ENCODE measurements at regions not wholly inside any gene's neighbourhood (a gene's known extent, or its start where the extent isn't known, plus 50 kb on each side); places are given as distances from the start of the nearest gene placed in this dataset.

DNA sequence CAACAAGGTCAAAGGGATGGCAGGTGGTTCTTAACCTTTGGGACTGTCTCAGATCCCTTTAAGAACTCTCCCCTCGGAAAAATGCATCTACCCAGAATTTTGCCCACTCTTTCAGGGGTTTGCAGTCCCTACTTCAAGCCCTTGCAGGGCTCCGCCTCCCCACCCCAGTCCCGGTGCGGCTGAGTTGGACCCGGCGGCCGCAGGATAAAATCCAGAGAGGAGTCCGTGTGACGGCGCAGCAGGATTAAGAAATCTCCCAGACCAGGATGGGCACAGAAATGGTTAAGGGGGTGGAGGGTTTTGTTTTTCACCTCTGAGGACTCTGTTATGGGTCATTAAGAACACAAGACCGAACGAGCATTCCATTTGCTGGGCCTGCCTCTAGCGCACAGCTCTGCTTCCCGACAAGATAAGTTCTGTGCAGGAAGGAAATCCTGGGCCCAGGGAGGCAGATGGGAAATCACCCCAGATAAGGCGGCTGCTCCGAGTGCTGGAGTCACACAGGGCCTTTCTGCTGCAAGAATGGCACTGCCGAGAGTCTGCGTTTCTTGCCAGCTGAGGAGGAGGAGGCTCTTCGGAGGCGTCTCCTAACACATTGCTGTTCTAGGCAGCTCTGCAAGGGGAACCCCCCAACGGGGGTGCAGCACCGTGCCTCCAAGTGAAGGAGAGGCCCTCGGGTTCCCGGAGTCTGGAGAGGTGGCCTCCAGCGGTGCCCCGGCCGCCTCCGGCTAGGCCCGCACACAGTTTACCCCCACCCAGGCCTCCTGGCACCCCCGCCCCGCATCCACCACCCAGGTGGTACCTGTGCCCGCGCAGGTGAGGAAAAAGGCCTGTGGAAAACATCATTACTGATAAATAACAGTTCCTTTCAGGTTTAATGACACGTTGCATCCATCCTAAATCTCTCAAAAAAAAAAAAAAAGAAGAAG is 277.6 kb downstream of the BCOR start:
- H3K36me3 ChIP-seq, result no peaks in the 10 kb centered on the region
- H3K27ac ChIP-seq, result peak overlapping the region in 1 of 2 donors; percentile 5
- H3K4me3 ChIP-seq, result peak overlapping the region; percentile 67
- DNase-seq (ENCODE audit: low spot score) (no peak), ATAC-seq (ENCODE audit: insufficient number of reproducible peaks, low FRiP score, low read depth) (no peak)
- H3K4me1 ChIP-seq (ENCODE audit: control insufficient read depth in 1 of 2, low read depth in 2 of 2), result peaks cover 4 to 19% of the 10 kb centered on the region in 2 donors
- no peaks in the 10 kb centered on the region for H3K9me3 ChIP-seq
- no peaks in the 10 kb centered on the region for H3K27me3 ChIP-seq (replicated peaks; ENCODE audit: insufficient read depth)
- TF ChIP-seq, protein P1, sequence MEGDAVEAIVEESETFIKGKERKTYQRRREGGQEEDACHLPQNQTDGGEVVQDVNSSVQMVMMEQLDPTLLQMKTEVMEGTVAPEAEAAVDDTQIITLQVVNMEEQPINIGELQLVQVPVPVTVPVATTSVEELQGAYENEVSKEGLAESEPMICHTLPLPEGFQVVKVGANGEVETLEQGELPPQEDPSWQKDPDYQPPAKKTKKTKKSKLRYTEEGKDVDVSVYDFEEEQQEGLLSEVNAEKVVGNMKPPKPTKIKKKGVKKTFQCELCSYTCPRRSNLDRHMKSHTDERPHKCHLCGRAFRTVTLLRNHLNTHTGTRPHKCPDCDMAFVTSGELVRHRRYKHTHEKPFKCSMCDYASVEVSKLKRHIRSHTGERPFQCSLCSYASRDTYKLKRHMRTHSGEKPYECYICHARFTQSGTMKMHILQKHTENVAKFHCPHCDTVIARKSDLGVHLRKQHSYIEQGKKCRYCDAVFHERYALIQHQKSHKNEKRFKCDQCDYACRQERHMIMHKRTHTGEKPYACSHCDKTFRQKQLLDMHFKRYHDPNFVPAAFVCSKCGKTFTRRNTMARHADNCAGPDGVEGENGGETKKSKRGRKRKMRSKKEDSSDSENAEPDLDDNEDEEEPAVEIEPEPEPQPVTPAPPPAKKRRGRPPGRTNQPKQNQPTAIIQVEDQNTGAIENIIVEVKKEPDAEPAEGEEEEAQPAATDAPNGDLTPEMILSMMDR (IDR thresholded peaks at IDR 0.05), result no peak

DNA sequence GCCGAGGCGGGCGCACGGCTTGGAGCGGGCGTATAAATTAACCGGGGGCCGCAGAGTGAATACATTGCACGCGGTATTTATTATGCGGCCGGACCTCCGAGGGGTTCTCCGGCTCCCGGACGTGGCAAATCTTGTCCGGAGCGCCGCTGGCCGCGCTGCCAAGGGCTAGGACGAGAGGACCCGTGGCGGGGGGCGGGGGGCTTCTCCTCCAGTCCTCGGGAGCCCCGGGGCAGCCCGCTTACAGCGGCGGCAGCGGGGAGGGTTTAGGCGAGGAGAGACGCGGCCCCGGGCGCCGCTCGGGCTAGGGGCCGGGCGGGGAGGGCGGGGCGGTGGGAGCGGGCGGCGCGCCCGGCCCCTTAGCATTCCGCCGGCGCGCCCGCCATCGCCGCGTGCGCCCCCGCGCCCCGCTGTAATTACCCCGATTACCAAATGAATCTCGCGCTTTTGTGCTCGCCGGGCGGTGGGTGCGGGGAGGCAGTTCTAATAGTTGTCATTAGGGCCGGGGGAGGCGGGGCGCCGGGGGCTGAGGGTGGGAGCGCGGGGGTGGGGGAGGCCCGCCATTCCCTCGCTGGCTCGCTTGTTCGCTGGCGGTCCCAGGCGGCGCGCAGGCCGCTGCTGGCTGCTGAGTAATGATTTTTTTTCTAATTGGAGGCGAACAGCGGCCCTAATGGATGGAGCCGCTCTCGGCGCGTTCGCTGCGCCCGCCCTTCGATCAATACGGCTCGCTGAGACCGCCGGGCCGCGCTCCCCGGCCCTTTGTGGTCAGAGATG is 276.6 kb downstream of the BCOR start:
- ATAC-seq (ENCODE audit: insufficient number of reproducible peaks, low FRiP score, low read depth) (no peak), DNase-seq (ENCODE audit: low spot score) (no peak)
- Histone ChIP-seq H3K4me3 (peak overlapping the region; percentile 67), H3K9me3 (no peaks in the 10 kb centered on the region), H3K27ac (peak overlapping the region in 1 of 2 donors; percentile 5), H3K36me3 (no peaks in the 10 kb centered on the region), H3K27me3 (replicated peaks; ENCODE audit: insufficient read depth) (no peaks in the 10 kb centered on the region), H3K4me1 (ENCODE audit: control insufficient read depth in 1 of 2, low read depth in 2 of 2) (peaks cover 4 to 19% of the 10 kb centered on the region in 2 donors)
- TF ChIP-seq, protein P1 (IDR thresholded peaks at IDR 0.05), result no peak

GRCh38 chrX:39821709-39822095 is 276.1 kb downstream of the BCOR start:
- Histone ChIP-seq H3K4me1 (ENCODE audit: control insufficient read depth in 1 of 2, low read depth in 2 of 2) (peaks cover 4 to 19% of the 10 kb centered on the region in 2 donors), H3K27ac (no peak overlapping the region), H3K9me3 (no peaks in the 10 kb centered on the region), H3K27me3 (replicated peaks; ENCODE audit: insufficient read depth) (no peaks in the 10 kb centered on the region), H3K36me3 (no peaks in the 10 kb centered on the region), H3K4me3 (peak overlapping the region; percentile 67)
- TF ChIP-seq, protein P1 (IDR thresholded peaks at IDR 0.05), result no peak
- no peak for ATAC-seq (ENCODE audit: insufficient number of reproducible peaks, low FRiP score, low read depth)
- DNase-seq (ENCODE audit: low spot score), result no peak

DNA sequence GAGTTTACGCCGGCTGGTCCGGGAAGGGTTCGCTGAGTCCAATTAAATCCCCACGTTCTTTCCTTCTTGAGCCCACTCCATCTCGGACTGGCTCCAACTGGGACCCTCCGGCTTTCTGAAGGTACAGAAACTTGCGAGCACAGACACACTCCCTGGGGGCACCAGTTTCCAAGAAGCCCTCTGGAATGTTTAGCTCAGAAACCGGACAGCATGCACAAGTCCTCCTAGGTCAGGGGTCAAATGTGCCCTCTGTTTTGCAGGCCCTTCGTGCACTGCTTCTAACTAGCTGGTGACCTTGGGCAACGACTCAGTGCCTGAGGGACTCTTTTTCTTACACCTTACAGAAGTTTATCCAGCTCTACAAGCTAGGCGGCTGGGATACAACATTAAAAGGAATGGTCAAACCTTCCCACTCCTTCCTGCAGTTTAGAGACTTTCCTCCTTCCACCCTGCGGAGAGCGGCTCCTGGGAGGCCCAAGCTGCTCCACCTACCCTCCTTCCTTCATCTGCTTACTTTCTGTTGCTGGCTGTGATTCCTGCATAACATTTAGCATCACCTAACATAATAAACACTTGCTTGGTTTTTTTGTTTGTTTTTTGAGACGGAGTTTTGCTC is 275.5 kb downstream of the BCOR start:
- Histone ChIP-seq H3K9me3 (no peaks in the 10 kb centered on the region), H3K4me3 (no peak overlapping the region), H3K27me3 (replicated peaks; ENCODE audit: insufficient read depth) (no peaks in the 10 kb centered on the region), H3K36me3 (no peaks in the 10 kb centered on the region), H3K4me1 (ENCODE audit: control insufficient read depth in 1 of 2, low read depth in 2 of 2) (peaks cover 4 to 16% of the 10 kb centered on the region in 2 donors), H3K27ac (no peak overlapping the region)
- TF ChIP-seq, protein P1 (IDR thresholded peaks at IDR 0.05), result no peak
- DNase-seq (ENCODE audit: low spot score) (no peak), ATAC-seq (ENCODE audit: insufficient number of reproducible peaks, low FRiP score, low read depth) (no peak)

DNA sequence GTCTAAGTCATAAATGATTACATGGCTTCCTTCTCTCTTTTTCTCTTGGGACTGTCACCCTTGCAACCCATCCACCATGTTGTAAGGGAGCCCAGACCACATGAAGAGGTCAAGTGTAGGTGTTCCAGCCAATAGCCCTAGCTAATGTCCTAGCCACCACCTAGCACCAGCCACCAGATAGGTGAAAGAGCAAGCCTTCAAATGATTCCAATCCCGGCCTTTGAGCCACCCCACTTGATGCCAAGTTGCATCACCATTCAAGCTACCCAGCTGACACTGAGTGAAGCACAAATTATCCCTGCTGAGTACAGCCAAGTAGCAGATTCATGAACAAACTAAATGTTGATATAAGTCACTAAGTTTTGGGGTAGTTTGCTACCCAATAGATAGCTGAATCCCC is 274.3 kb downstream of the BCOR start:
- ATAC-seq (ENCODE audit: insufficient number of reproducible peaks, low FRiP score, low read depth), result no peak
- Histone ChIP-seq H3K27me3 (replicated peaks; ENCODE audit: insufficient read depth) (no peaks in the 10 kb centered on the region), H3K36me3 (no peaks in the 10 kb centered on the region), H3K4me1 (ENCODE audit: control insufficient read depth in 1 of 2, low read depth in 2 of 2) (peaks cover 0 to 4% of the 10 kb centered on the region in 2 donors), H3K27ac (no peak overlapping the region), H3K9me3 (no peaks in the 10 kb centered on the region), H3K4me3 (no peak overlapping the region)
- no peak for DNase-seq (ENCODE audit: low spot score)
- TF ChIP-seq, protein P1 (IDR thresholded peaks at IDR 0.05), result no peak
